GM12874 (cell line): ENCODE measurements at regions not wholly inside any gene's neighbourhood (a gene's known extent, or its start where the extent isn't known, plus 50 kb on each side); places are given as distances from the start of the nearest gene placed in this dataset.

ENCODE experiments used
- CTCF ChIP-seq: IDR thresholded peaks from 2 replicates; pipeline ENCODE4 v1.5.1; 2011; ENCODE audit warnings: low read depth, mild to moderate bottlenecking, control low read depth, low read length, moderate library complexity; ENCODE audit not compliant: insufficient read depth

- no peak for TF ChIP-seq CTCF
These were observed 835.0 kb downstream of the TBL1XR1 start for GRCh38 chr3:176362191-176362731.

DNA sequence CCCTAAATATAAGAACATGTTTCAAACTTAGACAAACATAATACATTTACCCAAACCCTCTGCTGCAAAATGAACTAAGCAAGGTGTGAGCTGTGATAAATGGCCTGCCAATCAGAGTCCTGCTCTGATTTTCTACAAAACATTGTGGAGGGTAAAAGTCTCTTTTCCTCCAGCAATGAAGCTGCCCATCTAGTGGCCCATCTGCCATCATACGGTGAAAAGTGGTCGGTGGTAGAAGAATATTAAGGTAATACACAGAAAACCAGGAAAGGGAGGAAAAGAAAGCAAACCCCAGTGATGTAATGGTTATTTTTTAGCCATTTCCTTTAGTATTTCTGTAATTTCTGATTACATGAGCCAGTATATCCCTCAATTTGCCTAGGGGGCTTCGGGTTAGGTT lies 838.1 kb downstream of the TBL1XR1 start:
- TF ChIP-seq CTCF = no peak; the same call in 1 of the 2 replicates

DNA sequence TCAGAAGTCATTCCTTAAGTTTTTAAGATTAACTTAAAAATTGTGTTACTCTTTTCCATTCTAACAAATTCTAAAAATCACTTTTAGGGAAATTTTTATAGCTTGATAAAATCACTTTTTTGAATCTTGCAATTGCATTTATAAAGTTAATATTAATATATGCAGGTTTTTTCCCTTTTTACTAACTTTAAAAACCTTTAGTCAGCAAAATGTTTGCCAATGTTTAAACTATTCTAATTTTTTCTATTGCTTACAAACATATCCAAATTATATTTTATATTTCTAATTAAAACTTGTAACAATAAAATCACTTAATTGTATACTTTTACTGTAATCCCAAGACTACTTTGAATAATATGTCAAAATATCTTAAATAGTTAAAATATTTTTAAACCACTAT lies 839.4 kb downstream of the TBL1XR1 start:
- TF ChIP-seq CTCF = no peak

DNA sequence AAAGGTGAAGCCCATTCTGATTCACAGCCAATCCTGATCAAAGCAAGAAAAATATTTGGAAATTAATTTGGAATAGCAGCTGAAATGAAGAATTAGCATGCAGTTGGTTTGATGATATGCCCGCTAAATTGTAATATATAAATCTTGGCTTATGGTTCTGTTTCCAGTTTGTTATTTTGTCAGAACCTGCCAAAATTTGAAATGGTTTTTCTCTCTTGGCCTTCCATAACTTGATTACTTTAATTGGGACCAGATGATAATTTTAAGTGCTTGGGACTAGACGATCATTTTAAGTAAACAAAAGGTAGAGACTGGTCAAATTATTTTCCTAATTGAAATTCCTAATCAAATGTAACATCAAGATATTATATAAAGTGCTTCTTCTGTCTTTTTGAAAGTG lies 842.4 kb downstream of the TBL1XR1 start:
- TF ChIP-seq CTCF = no peak

- TF ChIP-seq CTCF = no peak
These were observed 844.5 kb downstream of the TBL1XR1 start for GRCh38 chr3:176352716-176353334.

GRCh38 chr3:176351408-176351807 lies 845.9 kb downstream of the TBL1XR1 start:
- no peak for TF ChIP-seq CTCF

DNA sequence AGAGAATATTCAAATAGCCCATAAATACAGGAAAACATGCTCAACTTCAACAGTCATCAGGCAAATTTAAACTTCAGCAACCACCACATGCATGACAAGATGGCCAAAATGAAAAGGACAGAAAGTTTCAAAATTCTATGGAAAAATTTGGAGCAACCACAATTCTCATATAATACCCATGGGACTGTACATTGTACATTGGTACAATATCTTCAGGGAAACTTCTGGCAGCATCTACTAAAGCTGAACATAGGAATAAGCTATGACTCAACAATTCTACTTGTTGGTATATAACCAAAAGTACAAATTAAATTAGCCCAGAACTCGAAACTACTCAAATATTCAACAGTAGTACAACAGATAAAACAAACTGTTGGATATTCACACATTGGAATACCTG lies 847.6 kb downstream of the TBL1XR1 start:
- TF ChIP-seq CTCF = no peak
